GM13976 (cell line): ENCODE measurements at regions not wholly inside any gene's neighbourhood (a gene's known extent, or its start where the extent isn't known, plus 50 kb on each side); places are given as distances from the start of the nearest gene placed in this dataset.

ENCODE experiments used
- DNase-seq: peaks from one replicate; pipeline ENCODE4 v3.0.0; 2012; ENCODE audit warnings: low spot score
- in situ Hi-C: fragments of 300-500 bp; cut with MboI; formaldehyde crosslinking; loops from one replicate; pipeline ENCODE4 v1.12.0; 2022; ENCODE audit warnings: low sequenced_read_pairs, mixed read lengths, inconsistent platforms; ENCODE audit not compliant: unreplicated experiment
- TF ChIP-seq, protein P1 (sequence below): IDR thresholded peaks from 2 replicates; pipeline ENCODE4 v1.5.1; 2012; ENCODE audit warnings: borderline replicate concordance, mild to moderate bottlenecking; ENCODE audit not compliant: insufficient read depth; ENCODE audit errors: extremely low read depth, missing control alignments, control extremely low read depth

DNA sequence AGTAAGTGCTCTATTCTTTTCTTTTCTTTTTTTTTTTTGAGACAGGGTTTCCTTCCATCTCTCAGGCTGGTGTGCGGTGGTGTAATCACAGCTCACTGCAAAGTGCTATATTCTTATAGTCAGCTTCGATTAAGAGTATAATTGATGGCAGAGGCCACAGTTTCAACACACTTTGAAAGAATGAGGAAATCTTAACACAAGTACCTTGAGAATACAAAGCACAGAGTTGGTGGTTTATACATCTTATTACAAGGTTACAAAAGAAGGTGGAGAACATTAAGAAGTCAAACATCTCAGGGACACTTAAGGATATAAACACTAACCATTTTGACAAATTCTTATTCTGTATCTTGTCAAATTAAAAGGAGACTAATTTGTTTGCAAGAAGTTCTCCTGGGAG is 180.5 kb downstream of the SOD2 start:
- TF ChIP-seq, protein P1, sequence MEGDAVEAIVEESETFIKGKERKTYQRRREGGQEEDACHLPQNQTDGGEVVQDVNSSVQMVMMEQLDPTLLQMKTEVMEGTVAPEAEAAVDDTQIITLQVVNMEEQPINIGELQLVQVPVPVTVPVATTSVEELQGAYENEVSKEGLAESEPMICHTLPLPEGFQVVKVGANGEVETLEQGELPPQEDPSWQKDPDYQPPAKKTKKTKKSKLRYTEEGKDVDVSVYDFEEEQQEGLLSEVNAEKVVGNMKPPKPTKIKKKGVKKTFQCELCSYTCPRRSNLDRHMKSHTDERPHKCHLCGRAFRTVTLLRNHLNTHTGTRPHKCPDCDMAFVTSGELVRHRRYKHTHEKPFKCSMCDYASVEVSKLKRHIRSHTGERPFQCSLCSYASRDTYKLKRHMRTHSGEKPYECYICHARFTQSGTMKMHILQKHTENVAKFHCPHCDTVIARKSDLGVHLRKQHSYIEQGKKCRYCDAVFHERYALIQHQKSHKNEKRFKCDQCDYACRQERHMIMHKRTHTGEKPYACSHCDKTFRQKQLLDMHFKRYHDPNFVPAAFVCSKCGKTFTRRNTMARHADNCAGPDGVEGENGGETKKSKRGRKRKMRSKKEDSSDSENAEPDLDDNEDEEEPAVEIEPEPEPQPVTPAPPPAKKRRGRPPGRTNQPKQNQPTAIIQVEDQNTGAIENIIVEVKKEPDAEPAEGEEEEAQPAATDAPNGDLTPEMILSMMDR, result no peak
- DNase-seq, result no peak

DNA sequence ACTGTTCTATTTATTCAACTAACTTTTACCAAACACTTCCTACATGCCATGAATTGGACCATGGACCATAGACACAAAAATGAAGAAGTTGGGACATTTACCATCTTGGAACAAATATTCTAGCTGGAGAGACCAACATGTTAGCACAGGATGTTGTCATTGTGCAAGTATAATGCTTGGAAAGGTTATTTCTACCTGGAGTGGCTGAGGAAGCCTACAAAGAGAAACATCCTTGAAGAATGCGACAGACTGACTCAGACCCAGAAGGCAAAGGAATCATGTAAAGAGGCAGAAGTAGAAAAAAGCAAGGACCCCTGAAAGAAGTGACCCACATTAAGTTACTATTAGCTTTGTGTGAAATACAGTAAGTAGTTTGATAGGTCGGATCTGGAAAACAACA is 180.9 kb downstream of the SOD2 start:
- in situ Hi-C loops, result no loop called here
- DNase-seq, result no peak

More for the DNA sequence above, 180.5 kb downstream of the SOD2 start:
- in situ Hi-C loops, result no loop called here

DNA sequence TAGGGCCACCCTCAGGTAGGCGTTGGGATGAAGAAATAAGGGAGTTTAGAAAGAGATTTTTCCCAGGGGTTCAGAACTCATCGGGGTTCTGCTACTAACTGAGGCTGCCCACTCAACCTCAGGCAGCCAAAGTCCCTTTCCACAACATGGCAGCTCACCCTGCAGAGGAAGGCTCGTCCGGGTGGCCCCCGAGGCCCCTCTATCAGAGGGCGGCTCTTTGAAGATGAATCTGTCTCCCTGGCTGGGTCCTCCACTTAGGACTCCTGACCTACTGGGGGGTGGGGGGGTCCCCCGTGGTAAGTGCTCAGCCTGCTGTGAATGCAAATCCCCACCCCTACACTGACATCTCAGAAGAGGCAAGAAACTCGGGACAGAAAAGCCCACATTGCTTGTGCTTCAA is 182.9 kb downstream of the SOD2 start:
- in situ Hi-C loops, result no loop called here
- TF ChIP-seq, protein P1, result no peak
- DNase-seq, result no peak

More for the DNA sequence above, 180.9 kb downstream of the SOD2 start:
- TF ChIP-seq, protein P1, result no peak

DNA sequence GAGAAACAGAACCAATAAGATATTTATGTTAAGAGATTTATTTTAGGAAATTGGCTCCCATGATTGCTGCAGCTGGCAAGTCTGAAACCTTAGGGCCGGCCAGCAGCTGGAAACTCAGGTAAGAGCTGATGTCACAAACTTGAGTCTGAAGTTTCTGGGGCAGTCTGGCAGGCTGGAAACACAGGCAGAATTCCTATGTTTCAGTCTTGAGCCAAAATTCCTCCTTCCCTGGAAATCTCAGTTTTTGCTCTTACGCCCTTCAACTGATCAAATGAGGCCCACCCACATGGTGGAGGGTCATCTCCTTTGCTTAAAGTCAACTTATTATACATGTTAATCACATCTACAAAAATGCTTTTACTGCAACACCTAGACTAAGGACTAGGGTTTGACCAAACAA is 184.1 kb downstream of the SOD2 start:
- in situ Hi-C loops, result no loop called here
- DNase-seq, result no peak
- TF ChIP-seq, protein P1, result no peak

DNA sequence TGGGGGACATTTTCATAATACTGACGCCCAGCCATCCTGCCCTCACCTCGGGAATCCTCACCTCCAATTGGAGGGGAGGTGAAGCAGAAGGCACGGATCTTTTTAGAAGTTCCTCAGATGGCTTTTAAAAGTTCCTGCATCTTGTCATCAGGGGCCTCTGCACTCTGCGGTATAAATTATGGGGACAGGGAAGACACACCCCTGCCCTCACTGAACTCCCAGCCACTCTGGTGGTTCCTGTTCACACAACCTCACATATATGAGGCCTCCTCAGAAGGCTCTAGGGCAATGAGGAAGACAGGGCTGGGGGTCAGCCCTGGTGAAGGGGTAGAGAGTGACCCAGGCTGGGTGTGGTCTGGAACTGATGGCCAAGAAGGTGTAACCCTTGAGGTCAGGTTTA is 187.0 kb downstream of the SOD2 start:
- TF ChIP-seq, protein P1, result no peak
- DNase-seq, result no peak
- in situ Hi-C loops, result no loop called here

DNA sequence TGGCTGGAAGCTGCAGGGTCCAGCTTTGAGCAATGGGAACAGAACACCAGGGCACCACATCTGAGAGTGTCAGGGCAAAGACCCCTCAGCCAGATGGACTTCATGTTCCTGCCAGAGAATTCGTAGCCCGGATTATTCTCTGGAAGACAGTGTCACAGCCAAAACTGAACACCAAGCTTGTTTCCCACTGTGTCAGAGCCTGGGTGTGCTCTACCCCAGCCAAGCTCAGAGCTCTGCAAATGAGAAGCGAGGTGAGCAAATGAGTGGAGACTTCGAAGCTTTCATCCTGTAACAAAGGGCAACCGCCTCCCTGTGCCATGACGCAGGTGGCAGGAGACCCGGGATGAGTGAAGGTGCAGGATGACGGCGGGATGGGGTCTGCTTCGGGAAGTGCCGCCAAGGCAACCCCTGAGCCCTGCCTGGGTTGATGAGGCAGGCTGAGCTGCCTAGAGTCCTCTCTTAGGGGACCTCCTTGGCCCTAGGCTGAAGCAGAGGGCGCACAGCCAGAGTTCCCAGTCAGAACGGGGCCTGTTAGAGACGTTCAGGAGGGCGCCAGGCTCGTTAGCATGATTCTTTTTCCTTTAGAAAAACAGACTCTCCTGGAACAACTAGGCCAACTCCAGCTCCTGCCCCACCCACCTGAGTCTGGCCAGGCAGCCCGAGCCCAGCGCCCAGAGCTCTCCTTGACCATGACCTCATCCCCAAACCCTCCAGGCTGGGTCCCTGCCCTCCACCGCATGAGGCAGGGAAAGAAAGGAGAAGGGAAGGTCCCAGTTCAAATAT is 187.7 kb downstream of the SOD2 start:
- no peak for DNase-seq
- TF ChIP-seq, protein P1, result no peak
- in situ Hi-C loops, result no loop called here
